GM18909 (cell line): ENCODE measurements at regions not wholly inside any gene's neighbourhood (a gene's known extent, or its start where the extent isn't known, plus 50 kb on each side); places are given as distances from the start of the nearest gene placed in this dataset.
"Not testable (repeated sequence)": the region's sequence is repeated elsewhere in the genome, so short reads cannot be mapped to it uniquely, and the experiment has no call there.

Experiments
- ATAC-seq: cut with Tn5 transposase; IDR thresholded peaks from one replicate; pipeline ENCODE4 v1.9.1; 2021; ENCODE audit warnings: mild to moderate bottlenecking; ENCODE audit not compliant: unreplicated experiment, poor library complexity

- no peak for ATAC-seq
Measured at GRCh38 chr2:192775011-192775410, 580.3 kb upstream of the TMEFF2 start.

GRCh38 chr2:192773044-192773443 lies 578.3 kb upstream of the TMEFF2 start:
- ATAC-seq = no peak

GRCh38 chr2:192749611-192750200 lies 555.0 kb upstream of the TMEFF2 start:
- no peak for ATAC-seq

- ATAC-seq = no peak
Measured at GRCh38 chr2:192741889-192742288, 547.2 kb upstream of the TMEFF2 start.

GRCh38 chr2:192735447-192735846 lies 540.7 kb upstream of the TMEFF2 start:
- no peak for ATAC-seq

GRCh38 chr2:192729369-192729768 lies 534.6 kb upstream of the TMEFF2 start:
- ATAC-seq = no peak

GRCh38 chr2:192725991-192726390 lies 531.3 kb upstream of the TMEFF2 start:
- ATAC-seq = no peak

- ATAC-seq = no peak
Measured at GRCh38 chr2:192719629-192720028, 524.9 kb upstream of the TMEFF2 start.

- no peak for ATAC-seq
Measured at GRCh38 chr2:192718340-192718739, 523.6 kb upstream of the TMEFF2 start.

- no peak for ATAC-seq
Measured at GRCh38 chr2:192700934-192701333, 506.2 kb upstream of the TMEFF2 start.

GRCh38 chr2:192697880-192698279 lies 503.1 kb upstream of the TMEFF2 start:
- ATAC-seq = no peak

- ATAC-seq = no peak
Measured at GRCh38 chr2:192696857-192697256, 502.1 kb upstream of the TMEFF2 start.

- no peak for ATAC-seq
Measured at GRCh38 chr2:192687015-192687414, 492.3 kb upstream of the TMEFF2 start.

GRCh38 chr2:192682511-192682910 lies 487.8 kb upstream of the TMEFF2 start:
- ATAC-seq = not testable (repeated sequence)

- ATAC-seq = no peak
Measured at GRCh38 chr2:192675681-192676080, 480.9 kb upstream of the TMEFF2 start.

GRCh38 chr2:192669505-192670091 lies 474.9 kb upstream of the TMEFF2 start:
- no peak for ATAC-seq

GRCh38 chr2:192660555-192660954 lies 465.8 kb upstream of the TMEFF2 start:
- ATAC-seq = not testable (repeated sequence)

- ATAC-seq = no peak
Measured at GRCh38 chr2:192657362-192657761, 462.6 kb upstream of the TMEFF2 start.

- no peak for ATAC-seq
Measured at GRCh38 chr2:192655916-192656315, 461.2 kb upstream of the TMEFF2 start.

- ATAC-seq = no peak
Measured at GRCh38 chr2:192645811-192646598, 451.3 kb upstream of the TMEFF2 start.

GRCh38 chr2:192634557-192634956 lies 439.8 kb upstream of the TMEFF2 start:
- no peak for ATAC-seq

- no peak for ATAC-seq
Measured at GRCh38 chr2:192628017-192628416, 433.3 kb upstream of the TMEFF2 start.
